ENCODE measurements at regions not wholly inside any gene's neighbourhood (a gene's known extent, or its start where the extent isn't known, plus 50 kb on each side); places are given as distances from the start of the nearest gene placed in this dataset.

DNA sequence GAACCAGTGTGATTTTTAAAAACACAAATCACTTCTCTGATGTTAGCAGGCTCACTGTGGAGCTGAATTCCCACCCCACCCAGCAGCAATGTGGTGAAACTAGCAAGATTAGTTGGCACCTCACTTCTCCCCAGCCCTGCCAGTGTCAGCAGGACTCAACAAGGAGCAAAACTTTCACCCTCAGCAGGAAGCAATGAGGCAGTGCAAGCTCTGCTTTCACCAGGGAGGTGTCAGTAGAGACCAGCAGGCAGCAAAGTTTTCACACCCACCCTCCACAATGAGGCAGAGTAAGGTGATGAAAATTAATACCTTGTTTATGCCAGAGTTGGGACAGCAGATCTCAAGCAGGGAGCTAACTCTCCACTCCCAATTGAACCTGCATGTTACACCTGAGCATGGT is 565.0 kb downstream of the CETN3 start:
- TF ChIP-seq CTCF (IDR thresholded peaks at IDR 0.05) (no peak), POLR2A (IDR thresholded peaks at IDR 0.05) (no peak)
